Hematopoietic multipotent progenitor cell treated with erythropoietin and hydrocortisone succinate and interleukin-3 and kit ligand, for 4 days (in vitro differentiated cells): ENCODE measurements at regions not wholly inside any gene's neighbourhood (a gene's known extent, or its start where the extent isn't known, plus 50 kb on each side); places are given as distances from the start of the nearest gene placed in this dataset.

Experiments
- DNase-seq: peaks from one replicate; pipeline ENCODE4 v3.0.0-alpha.2; 2015

GRCh38 chr6:40265615-40266014 is 321.5 kb downstream of the LRFN2 start:
- no peak for DNase-seq

GRCh38 chr6:40263970-40264369 is 323.2 kb downstream of the LRFN2 start:
- DNase-seq, result no peak

- DNase-seq, result no peak
These were observed 324.8 kb downstream of the LRFN2 start for GRCh38 chr6:40262363-40262762.

- no peak for DNase-seq
These were observed 324.3 kb upstream of the MOCS1 start for GRCh38 chr6:40258531-40258930.

GRCh38 chr6:40256831-40257230 is 322.6 kb upstream of the MOCS1 start:
- no peak for DNase-seq

GRCh38 chr6:40256224-40256623 is 322.0 kb upstream of the MOCS1 start:
- no peak for DNase-seq

- no peak for DNase-seq
These were observed 319.2 kb upstream of the MOCS1 start for GRCh38 chr6:40253420-40253819.

GRCh38 chr6:40252531-40253258 is 318.4 kb upstream of the MOCS1 start:
- DNase-seq, result no peak

- no peak for DNase-seq
These were observed 317.5 kb upstream of the MOCS1 start for GRCh38 chr6:40251637-40252300.

GRCh38 chr6:40249935-40250334 is 315.7 kb upstream of the MOCS1 start:
- no peak for DNase-seq

- DNase-seq, result no peak
These were observed 313.4 kb upstream of the MOCS1 start for GRCh38 chr6:40247516-40248115.

GRCh38 chr6:40244699-40245098 is 310.4 kb upstream of the MOCS1 start:
- no peak for DNase-seq

- no peak for DNase-seq
These were observed 298.4 kb upstream of the MOCS1 start for GRCh38 chr6:40232698-40233097.

GRCh38 chr6:40227735-40228134 is 293.5 kb upstream of the MOCS1 start:
- DNase-seq, result no peak

- no peak for DNase-seq
These were observed 288.1 kb upstream of the MOCS1 start for GRCh38 chr6:40222354-40222753.

GRCh38 chr6:40219799-40220198 is 285.5 kb upstream of the MOCS1 start:
- no peak for DNase-seq

GRCh38 chr6:40210628-40211056 is 276.4 kb upstream of the MOCS1 start:
- DNase-seq, result no peak

GRCh38 chr6:40205801-40206200 is 271.5 kb upstream of the MOCS1 start:
- no peak for DNase-seq

- DNase-seq, result no peak
These were observed 270.7 kb upstream of the MOCS1 start for GRCh38 chr6:40205004-40205403.

GRCh38 chr6:40197371-40197770 is 263.1 kb upstream of the MOCS1 start:
- no peak for DNase-seq

GRCh38 chr6:40196135-40196518 is 261.9 kb upstream of the MOCS1 start:
- no peak for DNase-seq

- DNase-seq, result no peak
These were observed 261.3 kb upstream of the MOCS1 start for GRCh38 chr6:40195428-40196134.

- no peak for DNase-seq
These were observed 260.3 kb upstream of the MOCS1 start for GRCh38 chr6:40194447-40195170.
